ENCODE measurements at regions not wholly inside any gene's neighbourhood (a gene's known extent, or its start where the extent isn't known, plus 50 kb on each side); places are given as distances from the start of the nearest gene placed in this dataset.

DNA sequence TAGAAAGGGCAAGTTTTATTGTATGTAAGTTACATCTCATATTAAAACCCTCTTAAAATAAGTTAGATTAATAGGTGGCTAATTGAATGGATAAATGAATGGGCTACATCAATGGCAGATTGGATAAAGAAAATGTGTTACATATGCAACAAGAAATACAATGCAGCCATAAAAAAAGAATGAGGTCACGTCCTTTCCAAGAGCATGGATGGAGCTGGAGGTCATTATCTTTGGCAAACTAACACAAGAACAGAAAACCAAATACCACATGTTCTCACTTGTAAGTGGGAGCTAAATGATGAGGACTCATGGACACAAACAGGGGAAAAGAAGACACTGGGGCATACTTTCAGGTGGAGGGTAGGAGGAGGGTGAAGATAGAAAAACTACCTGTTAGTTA, 182.2 kb upstream of the GNAI1 start:
- peaks cover 0 to 3% of the 10 kb centered on the region in 2 experiments for H3K9me3 ChIP-seq (ENCODE audit: control insufficient read depth in 1 of 2, insufficient read depth in 1 of 2, low read length in 2 of 2)
- H3K27ac Mint-ChIP-seq = no peak overlapping the region
- no peak for ATAC-seq (ENCODE audit: poor library complexity)
- DNase-seq = no peak
- no peaks in the 10 kb centered on the region for H3K27me3 Mint-ChIP-seq
- TF ChIP-seq, protein P1, sequence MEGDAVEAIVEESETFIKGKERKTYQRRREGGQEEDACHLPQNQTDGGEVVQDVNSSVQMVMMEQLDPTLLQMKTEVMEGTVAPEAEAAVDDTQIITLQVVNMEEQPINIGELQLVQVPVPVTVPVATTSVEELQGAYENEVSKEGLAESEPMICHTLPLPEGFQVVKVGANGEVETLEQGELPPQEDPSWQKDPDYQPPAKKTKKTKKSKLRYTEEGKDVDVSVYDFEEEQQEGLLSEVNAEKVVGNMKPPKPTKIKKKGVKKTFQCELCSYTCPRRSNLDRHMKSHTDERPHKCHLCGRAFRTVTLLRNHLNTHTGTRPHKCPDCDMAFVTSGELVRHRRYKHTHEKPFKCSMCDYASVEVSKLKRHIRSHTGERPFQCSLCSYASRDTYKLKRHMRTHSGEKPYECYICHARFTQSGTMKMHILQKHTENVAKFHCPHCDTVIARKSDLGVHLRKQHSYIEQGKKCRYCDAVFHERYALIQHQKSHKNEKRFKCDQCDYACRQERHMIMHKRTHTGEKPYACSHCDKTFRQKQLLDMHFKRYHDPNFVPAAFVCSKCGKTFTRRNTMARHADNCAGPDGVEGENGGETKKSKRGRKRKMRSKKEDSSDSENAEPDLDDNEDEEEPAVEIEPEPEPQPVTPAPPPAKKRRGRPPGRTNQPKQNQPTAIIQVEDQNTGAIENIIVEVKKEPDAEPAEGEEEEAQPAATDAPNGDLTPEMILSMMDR (IDR thresholded peaks at IDR 0.05) = no peak
- H3K4me1 Mint-ChIP-seq (ENCODE audit: low read depth) = no peaks in the 10 kb centered on the region
- H3K27ac ChIP-seq (ENCODE audit: low read depth in 1 of 2, low read length in 2 of 2) = no peak overlapping the region
- ChIA-PET CTCF (no interaction called here), POLR2A (no interaction called here)
- no peak overlapping the region for H3K4me3 Mint-ChIP-seq
- no peaks in the 10 kb centered on the region for H3K36me3 ChIP-seq (ENCODE audit: insufficient read depth, low read length)
- no peaks in the 10 kb centered on the region for H3K27me3 ChIP-seq (ENCODE audit: control insufficient read depth in 1 of 2, insufficient read depth in 2 of 2, low read length in 2 of 2)
- no peaks in the 10 kb centered on the region for H3K4me1 ChIP-seq (ENCODE audit: insufficient read depth, low read length)
- H3K9me3 Mint-ChIP-seq = no peaks in the 10 kb centered on the region
- no peaks in the 10 kb centered on the region for H3K36me3 Mint-ChIP-seq (ENCODE audit: low read depth)
- no peak overlapping the region for H3K4me3 ChIP-seq (ENCODE audit: low read length)
- intact Hi-C loops (cut with DNase I, micrococcal nuclease) = no loop called here

DNA sequence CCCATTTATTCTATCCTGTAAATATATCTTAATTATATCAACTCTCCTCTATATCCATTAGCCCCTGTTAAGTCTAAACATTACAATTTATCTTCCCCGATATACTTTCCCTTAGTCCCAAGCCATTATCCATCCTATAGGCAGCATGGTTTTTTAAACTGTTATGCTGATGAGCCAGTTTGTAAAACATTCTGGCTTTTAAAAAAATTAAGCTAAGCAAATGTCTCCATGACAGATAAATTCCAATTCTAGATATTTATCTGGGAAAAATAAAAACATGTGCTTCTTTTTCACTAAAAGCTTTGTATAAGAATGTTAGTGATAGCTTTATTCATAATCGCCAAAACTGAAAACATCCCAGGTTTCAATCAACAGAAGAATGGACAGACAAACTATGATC, 183.2 kb upstream of the GNAI1 start:
- H3K27me3 ChIP-seq (ENCODE audit: control insufficient read depth in 1 of 2, insufficient read depth in 2 of 2, low read length in 2 of 2) = no peaks in the 10 kb centered on the region
- no peaks in the 10 kb centered on the region for H3K36me3 ChIP-seq (ENCODE audit: insufficient read depth, low read length)
- no peaks in the 10 kb centered on the region for H3K4me1 ChIP-seq (ENCODE audit: insufficient read depth, low read length)
- no peaks in the 10 kb centered on the region for H3K36me3 Mint-ChIP-seq (ENCODE audit: low read depth)
- TF ChIP-seq, protein P1 (IDR thresholded peaks at IDR 0.05) = no peak
- H3K9me3 Mint-ChIP-seq = no peaks in the 10 kb centered on the region
- ChIA-PET POLR2A (no interaction called here), CTCF (no interaction called here)
- intact Hi-C loops (cut with DNase I, micrococcal nuclease) = no loop called here
- no peak for ATAC-seq (ENCODE audit: poor library complexity)
- no peak overlapping the region for H3K4me3 ChIP-seq (ENCODE audit: low read length)
- H3K4me3 Mint-ChIP-seq = no peak overlapping the region
- no peaks in the 10 kb centered on the region for H3K27me3 Mint-ChIP-seq
- H3K9me3 ChIP-seq (ENCODE audit: control insufficient read depth in 1 of 2, insufficient read depth in 1 of 2, low read length in 2 of 2) = peaks cover 0 to 11% of the 10 kb centered on the region in 2 experiments
- H3K27ac Mint-ChIP-seq = no peak overlapping the region
- no peak for DNase-seq
- no peak overlapping the region for H3K27ac ChIP-seq (ENCODE audit: low read depth in 1 of 2, low read length in 2 of 2)
- H3K4me1 Mint-ChIP-seq (ENCODE audit: low read depth) = no peaks in the 10 kb centered on the region

DNA sequence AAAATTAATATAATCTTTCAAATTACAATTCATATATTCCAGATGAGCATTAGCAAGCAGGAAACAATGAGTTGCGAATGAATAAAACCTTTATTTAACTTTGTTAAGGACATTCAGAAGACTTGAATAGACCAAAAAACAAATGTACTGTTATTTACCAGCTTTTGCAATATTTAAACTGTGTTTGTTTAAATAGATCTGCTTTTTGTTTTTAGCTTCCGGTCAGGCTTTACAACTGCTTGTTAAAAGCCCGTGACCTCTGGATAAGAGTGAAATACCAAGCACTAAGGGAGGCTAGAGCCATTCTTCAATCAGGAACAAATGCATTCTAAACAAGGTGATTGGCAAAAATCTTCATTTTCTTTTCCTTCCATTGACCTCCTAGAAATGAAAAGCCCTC, 184.9 kb upstream of the GNAI1 start:
- H3K27ac Mint-ChIP-seq = no peak overlapping the region
- Histone ChIP-seq H3K4me3 (ENCODE audit: low read length) (no peak overlapping the region), H3K36me3 (ENCODE audit: insufficient read depth, low read length) (no peaks in the 10 kb centered on the region), H3K4me1 (ENCODE audit: insufficient read depth, low read length) (no peaks in the 10 kb centered on the region), H3K9me3 (ENCODE audit: control insufficient read depth in 1 of 2, insufficient read depth in 1 of 2, low read length in 2 of 2) (peaks cover 0 to 14% of the 10 kb centered on the region in 2 experiments), H3K27ac (ENCODE audit: low read depth in 1 of 2, low read length in 2 of 2) (no peak overlapping the region), H3K27me3 (ENCODE audit: control insufficient read depth in 1 of 2, insufficient read depth in 2 of 2, low read length in 2 of 2) (no peaks in the 10 kb centered on the region)
- intact Hi-C loops (cut with DNase I, micrococcal nuclease) = no loop called here
- POLR2A ChIA-PET = no interaction called here
- no peaks in the 10 kb centered on the region for H3K9me3 Mint-ChIP-seq
- DNase-seq (no peak), ATAC-seq (ENCODE audit: poor library complexity) (no peak)
- H3K4me3 Mint-ChIP-seq = no peak overlapping the region
- no peaks in the 10 kb centered on the region for H3K36me3 Mint-ChIP-seq (ENCODE audit: low read depth)
- H3K4me1 Mint-ChIP-seq (ENCODE audit: low read depth) = no peaks in the 10 kb centered on the region
- no peaks in the 10 kb centered on the region for H3K27me3 Mint-ChIP-seq
- TF ChIP-seq, protein P1 (IDR thresholded peaks at IDR 0.05) = no peak
- CTCF ChIA-PET = no interaction called here

Data from CD4-positive, alpha-beta T cell (primary cell).